ENCODE measurements at regions not wholly inside any gene's neighbourhood (a gene's known extent, or its start where the extent isn't known, plus 50 kb on each side); places are given as distances from the start of the nearest gene placed in this dataset.
A peak's percentile ranks its signal among the peaks of the same experiment; 100 is the strongest.
"Not testable (repeated sequence)": the region's sequence is repeated elsewhere in the genome, so short reads cannot be mapped to it uniquely, and the experiment has no call there.

GRCh38 chr9:32092031-32092430 lies 292.4 kb upstream of the ACO1 start:
- POLR2A ChIA-PET = no interaction called here
- Histone ChIP-seq H3K36me3 (ENCODE audit: control insufficient read depth in 4 of 4, insufficient read depth in 4 of 4, low read length in 3 of 4) (no peaks in the 10 kb centered on the region), H3K4me3 (ENCODE audit: control insufficient read depth in 1 of 7, extremely low read depth in 1 of 7, insufficient read depth in 4 of 7, low read depth in 2 of 7, low read length in 6 of 7) (no peak overlapping the region), H3K27me3 (replicated peaks in 2 of 5; ENCODE audit: control insufficient read depth in 4 of 5, insufficient read depth in 5 of 5, low read length in 4 of 5) (no peaks in the 10 kb centered on the region), H3K4me1 (ENCODE audit: control extremely low read depth in 1 of 4, control insufficient read depth in 4 of 4, insufficient read depth in 4 of 4, low read length in 3 of 4) (no peaks in the 10 kb centered on the region), H3K27ac (ENCODE audit: insufficient read depth in 1 of 2, low read depth in 1 of 2, low read length in 2 of 2, poor library complexity in 1 of 2, severe bottlenecking in 2 of 2) (no peak overlapping the region), H3K9me3 (ENCODE audit: control extremely low read depth in 1 of 5, control insufficient read depth in 4 of 5, insufficient read depth in 2 of 5, low read depth in 1 of 5, low read length in 4 of 5) (peaks cover 0 to under 1% (median 0%) of the 10 kb centered on the region in 5 experiments)
- DNase-seq = no peak
- CTCF ChIA-PET = no interaction called here
- no CpG with 5 or more reads among the region's 1 CpG for WGBS (ENCODE audit: insufficient coverage)

GRCh38 chr9:32117291-32117690 lies 267.2 kb upstream of the ACO1 start:
- POLR2A ChIA-PET = no interaction called here
- Histone ChIP-seq H3K27ac (ENCODE audit: insufficient read depth in 1 of 2, low read depth in 1 of 2, low read length in 2 of 2, poor library complexity in 1 of 2, severe bottlenecking in 2 of 2) (no peak overlapping the region), H3K27me3 (replicated peaks in 2 of 5; ENCODE audit: control insufficient read depth in 4 of 5, insufficient read depth in 5 of 5, low read length in 4 of 5) (peaks cover 0 to 1% (median 0%) of the 10 kb centered on the region in 5 experiments), H3K9me3 (ENCODE audit: control extremely low read depth in 1 of 5, control insufficient read depth in 4 of 5, insufficient read depth in 2 of 5, low read depth in 1 of 5, low read length in 4 of 5) (peaks cover 0 to 2% (median 0%) of the 10 kb centered on the region in 5 experiments), H3K36me3 (ENCODE audit: control insufficient read depth in 4 of 4, insufficient read depth in 4 of 4, low read length in 3 of 4) (no peaks in the 10 kb centered on the region), H3K4me3 (ENCODE audit: control insufficient read depth in 1 of 7, extremely low read depth in 1 of 7, insufficient read depth in 4 of 7, low read depth in 2 of 7, low read length in 6 of 7) (no peak overlapping the region), H3K4me1 (ENCODE audit: control extremely low read depth in 1 of 4, control insufficient read depth in 4 of 4, insufficient read depth in 4 of 4, low read length in 3 of 4) (no peaks in the 10 kb centered on the region)
- 94% methylated on average over 2 of the region's 2 CpGs for WGBS (ENCODE audit: insufficient coverage)
- CTCF ChIA-PET = no interaction called here
- no peak for DNase-seq

- Histone ChIP-seq H3K4me3 (ENCODE audit: control insufficient read depth in 1 of 7, extremely low read depth in 1 of 7, insufficient read depth in 4 of 7, low read depth in 2 of 7, low read length in 6 of 7) (peak overlapping the region in 1 of 7 experiments; percentile 12), H3K9me3 (ENCODE audit: control extremely low read depth in 1 of 5, control insufficient read depth in 4 of 5, insufficient read depth in 2 of 5, low read depth in 1 of 5, low read length in 4 of 5) (no peaks in the 10 kb centered on the region), H3K36me3 (ENCODE audit: control insufficient read depth in 4 of 4, insufficient read depth in 4 of 4, low read length in 3 of 4) (no peaks in the 10 kb centered on the region), H3K27me3 (replicated peaks in 2 of 5; ENCODE audit: control insufficient read depth in 4 of 5, insufficient read depth in 5 of 5, low read length in 4 of 5) (no peaks in the 10 kb centered on the region), H3K4me1 (ENCODE audit: control extremely low read depth in 1 of 4, control insufficient read depth in 4 of 4, insufficient read depth in 4 of 4, low read length in 3 of 4) (no peaks in the 10 kb centered on the region), H3K27ac (ENCODE audit: insufficient read depth in 1 of 2, low read depth in 1 of 2, low read length in 2 of 2, poor library complexity in 1 of 2, severe bottlenecking in 2 of 2) (no peak overlapping the region)
- DNase-seq = no peak
- 97% methylated on average over 3 of the region's 3 CpGs for WGBS (ENCODE audit: insufficient coverage)
- CTCF ChIA-PET = no interaction called here
- POLR2A ChIA-PET = interaction anchor here (0.6 kb wide), 1 partner anchor 117 kb away, joined by 5 read pairs; no protein-coding TSS in a partner anchor
Measured at GRCh38 chr9:32128546-32128945, 255.9 kb upstream of the ACO1 start.

GRCh38 chr9:32130709-32131108 lies 253.7 kb upstream of the ACO1 start:
- H3K4me3 ChIP-seq (ENCODE audit: control insufficient read depth in 1 of 7, extremely low read depth in 1 of 7, insufficient read depth in 4 of 7, low read depth in 2 of 7, low read length in 6 of 7); POLR2A ChIA-PET; H3K9me3 ChIP-seq (ENCODE audit: control extremely low read depth in 1 of 5, control insufficient read depth in 4 of 5, insufficient read depth in 2 of 5, low read depth in 1 of 5, low read length in 4 of 5); H3K4me1 ChIP-seq (ENCODE audit: control extremely low read depth in 1 of 4, control insufficient read depth in 4 of 4, insufficient read depth in 4 of 4, low read length in 3 of 4); H3K27me3 ChIP-seq (replicated peaks in 2 of 5; ENCODE audit: control insufficient read depth in 4 of 5, insufficient read depth in 5 of 5, low read length in 4 of 5); H3K27ac ChIP-seq (ENCODE audit: insufficient read depth in 1 of 2, low read depth in 1 of 2, low read length in 2 of 2, poor library complexity in 1 of 2, severe bottlenecking in 2 of 2); H3K36me3 ChIP-seq (ENCODE audit: control insufficient read depth in 4 of 4, insufficient read depth in 4 of 4, low read length in 3 of 4); DNase-seq: not testable (repeated sequence)
- WGBS (ENCODE audit: insufficient coverage) = 100% methylated on average over 1 of the region's 2 CpGs
- CTCF ChIA-PET = interaction anchor here (1.2 kb wide), 1 partner anchor 15 kb away, joined by 3 read pairs; no protein-coding TSS in a partner anchor

- Histone ChIP-seq H3K9me3 (ENCODE audit: control extremely low read depth in 1 of 5, control insufficient read depth in 4 of 5, insufficient read depth in 2 of 5, low read depth in 1 of 5, low read length in 4 of 5) (no peaks in the 10 kb centered on the region), H3K4me1 (ENCODE audit: control extremely low read depth in 1 of 4, control insufficient read depth in 4 of 4, insufficient read depth in 4 of 4, low read length in 3 of 4) (no peaks in the 10 kb centered on the region), H3K27ac (ENCODE audit: insufficient read depth in 1 of 2, low read depth in 1 of 2, low read length in 2 of 2, poor library complexity in 1 of 2, severe bottlenecking in 2 of 2) (no peak overlapping the region), H3K36me3 (ENCODE audit: control insufficient read depth in 4 of 4, insufficient read depth in 4 of 4, low read length in 3 of 4) (no peaks in the 10 kb centered on the region), H3K4me3 (ENCODE audit: control insufficient read depth in 1 of 7, extremely low read depth in 1 of 7, insufficient read depth in 4 of 7, low read depth in 2 of 7, low read length in 6 of 7) (no peak overlapping the region), H3K27me3 (replicated peaks in 2 of 5; ENCODE audit: control insufficient read depth in 4 of 5, insufficient read depth in 5 of 5, low read length in 4 of 5) (no peaks in the 10 kb centered on the region)
- ChIA-PET CTCF (no interaction called here), POLR2A (no interaction called here)
- no CpG with 5 or more reads among the region's 3 CpGs for WGBS (ENCODE audit: insufficient coverage)
- DNase-seq = no peak
Measured at GRCh38 chr9:32136700-32137339, 247.6 kb upstream of the ACO1 start.

- H3K27ac ChIP-seq (ENCODE audit: insufficient read depth in 1 of 2, low read depth in 1 of 2, low read length in 2 of 2, poor library complexity in 1 of 2, severe bottlenecking in 2 of 2) = no peak overlapping the region
- no peaks in the 10 kb centered on the region for H3K36me3 ChIP-seq (ENCODE audit: control insufficient read depth in 4 of 4, insufficient read depth in 4 of 4, low read length in 3 of 4)
- POLR2A ChIA-PET = no interaction called here
- H3K4me3 ChIP-seq (ENCODE audit: control insufficient read depth in 1 of 7, extremely low read depth in 1 of 7, insufficient read depth in 4 of 7, low read depth in 2 of 7, low read length in 6 of 7) = no peak overlapping the region
- no peak for DNase-seq
- WGBS (ENCODE audit: insufficient coverage) = no CpG with 5 or more reads among the region's 1 CpG
- no peaks in the 10 kb centered on the region for H3K4me1 ChIP-seq (ENCODE audit: control extremely low read depth in 1 of 4, control insufficient read depth in 4 of 4, insufficient read depth in 4 of 4, low read length in 3 of 4)
- no peaks in the 10 kb centered on the region for H3K9me3 ChIP-seq (ENCODE audit: control extremely low read depth in 1 of 5, control insufficient read depth in 4 of 5, insufficient read depth in 2 of 5, low read depth in 1 of 5, low read length in 4 of 5)
- no peaks in the 10 kb centered on the region for H3K27me3 ChIP-seq (replicated peaks in 2 of 5; ENCODE audit: control insufficient read depth in 4 of 5, insufficient read depth in 5 of 5, low read length in 4 of 5)
- CTCF ChIA-PET = no interaction called here
Measured at GRCh38 chr9:32142074-32142473, 242.4 kb upstream of the ACO1 start.

- H3K4me1 ChIP-seq (ENCODE audit: control extremely low read depth in 1 of 4, control insufficient read depth in 4 of 4, insufficient read depth in 4 of 4, low read length in 3 of 4); H3K27me3 ChIP-seq (replicated peaks in 2 of 5; ENCODE audit: control insufficient read depth in 4 of 5, insufficient read depth in 5 of 5, low read length in 4 of 5); H3K27ac ChIP-seq (ENCODE audit: insufficient read depth in 1 of 2, low read depth in 1 of 2, low read length in 2 of 2, poor library complexity in 1 of 2, severe bottlenecking in 2 of 2); POLR2A ChIA-PET; H3K4me3 ChIP-seq (ENCODE audit: control insufficient read depth in 1 of 7, extremely low read depth in 1 of 7, insufficient read depth in 4 of 7, low read depth in 2 of 7, low read length in 6 of 7); H3K9me3 ChIP-seq (ENCODE audit: control extremely low read depth in 1 of 5, control insufficient read depth in 4 of 5, insufficient read depth in 2 of 5, low read depth in 1 of 5, low read length in 4 of 5); H3K36me3 ChIP-seq (ENCODE audit: control insufficient read depth in 4 of 4, insufficient read depth in 4 of 4, low read length in 3 of 4): not testable (repeated sequence)
- peak in 2 of 3 donors; percentile 4 to 24 for DNase-seq
- CTCF ChIA-PET = interaction anchor here (0.6 to 3.3 kb wide), 4 partner anchors 101 to 203 kb away, joined by 3 to 15 read pairs (median 4); no protein-coding TSS in a partner anchor
- WGBS (ENCODE audit: insufficient coverage) = 60% methylated on average over 8 of the region's 11 CpGs
Measured at GRCh38 chr9:32148553-32148952, 235.9 kb upstream of the ACO1 start.
